T-cell (primary cell): ENCODE measurements at regions not wholly inside any gene's neighbourhood (a gene's known extent, or its start where the extent isn't known, plus 50 kb on each side); places are given as distances from the start of the nearest gene placed in this dataset.
"Not testable (repeated sequence)": the region's sequence is repeated elsewhere in the genome, so short reads cannot be mapped to it uniquely, and the experiment has no call there.

Source experiments
- ATAC-seq, 4 experiments: fragments of 200-7000 bp in 3 of 4; fragments of 150-1000 bp in 1 of 4; cut with Tn5 transposase; replicated peaks in 1 of 4; 1 replicate in 3 of 4; 2 replicates in 1 of 4; pipeline ENCODE4 v1.10.0; 2021; ENCODE audit warnings: moderate library complexity in 3 of 4, mild to moderate bottlenecking in 2 of 4, moderate number of reproducible peaks in 1 of 4
- CTCF ChIA-PET, 2 donors: fragments of 300-600 bp; sonication (Branson Sonifier 250); formaldehyde crosslinking; loops; one replicate each; lab custom pipeline; 2022; ENCODE audit warnings: antibody characterized with exemption in 2 of 2; lab: Charles Lee
- POLR2A ChIA-PET, 2 donors: fragments of 300-600 bp; sonication (Branson Sonifier 250); formaldehyde crosslinking; loops; one replicate each; lab custom pipeline; 2022; ENCODE audit warnings: antibody characterized with exemption in 2 of 2; lab: Charles Lee
- DNase-seq, 35 experiments: peaks; one replicate each; pipeline versions ENCODE4 v3.0.0 to v3.0.0-alpha.2; 2013 to 2023
- H3K27ac ChIP-seq: one replicate; pipeline ENCODE4 v1.5.1; 2013; ENCODE audit warnings: low read length
- H3K27me3 ChIP-seq, 2 experiments: replicated peaks in 1 of 2; 1 replicate in 1 of 2; 2 replicates in 1 of 2; pipeline versions ENCODE4 v1.6.1 to v1.7.0; 2013; ENCODE audit warnings: low read length in 1 of 2, mixed read lengths in 1 of 2; ENCODE audit not compliant: control insufficient read depth in 2 of 2, insufficient read depth in 2 of 2; ENCODE audit errors: extremely low read depth in 1 of 2
- H3K36me3 ChIP-seq, 2 donors: 1 replicate in 1 of 2; 2 replicates in 1 of 2; pipeline versions ENCODE4 v1.6.1 to v1.7.0; 2013; ENCODE audit warnings: low read length in 1 of 2; ENCODE audit not compliant: control insufficient read depth in 2 of 2, insufficient read depth in 1 of 2; ENCODE audit errors: extremely low read depth in 1 of 2
- H3K4me1 ChIP-seq, 2 experiments: 1 replicate in 1 of 2; 2 replicates in 1 of 2; pipeline versions ENCODE4 v1.6.1 to v1.7.0; 2013; ENCODE audit warnings: low read length in 2 of 2, mixed read lengths in 1 of 2; ENCODE audit not compliant: insufficient read depth in 2 of 2, control insufficient read depth in 1 of 2; ENCODE audit errors: extremely low read depth in 1 of 2
- H3K4me3 ChIP-seq, 2 donors: 1 replicate in 1 of 2; 2 replicates in 1 of 2; pipeline versions ENCODE4 v1.5.1 to v1.7.0; 2013; ENCODE audit warnings: mild to moderate bottlenecking in 2 of 2, low read length in 1 of 2, moderate library complexity in 1 of 2; ENCODE audit not compliant: control insufficient read depth in 1 of 2; ENCODE audit errors: extremely low read depth in 1 of 2
- H3K9me3 ChIP-seq: 2 replicates; pipeline ENCODE4 v1.7.0; 2013
- H3K27ac Mint-ChIP-seq, 2 donors: one replicate each; pipeline ENCODE4 v1.8.0; 2020 to 2021; ENCODE audit warnings: mild to moderate bottlenecking in 2 of 2, mixed read lengths in 2 of 2
- H3K27me3 Mint-ChIP-seq, 2 donors: one replicate each; pipeline ENCODE4 v1.8.0; 2021 to 2022; ENCODE audit warnings: mixed read lengths in 2 of 2
- H3K36me3 Mint-ChIP-seq: one replicate; pipeline ENCODE4 v1.8.0; 2021; ENCODE audit warnings: mixed read lengths
- H3K4me1 Mint-ChIP-seq, 3 donors: one replicate each; pipeline ENCODE4 v1.8.0; 2020 to 2022; ENCODE audit warnings: mixed read lengths in 3 of 3, mild to moderate bottlenecking in 1 of 3
- H3K4me3 Mint-ChIP-seq, 3 donors: one replicate each; pipeline ENCODE4 v1.8.0; 2020 to 2022; ENCODE audit warnings: mild to moderate bottlenecking in 3 of 3, mixed read lengths in 3 of 3, moderate library complexity in 3 of 3
- H3K9me3 Mint-ChIP-seq, 3 donors: one replicate each; pipeline ENCODE4 v1.8.0; 2020 to 2022; ENCODE audit warnings: mixed read lengths in 3 of 3
- WGBS: methylation state at CpG from one replicate; pipeline ENCODE4 v1.1.5; 2013; ENCODE audit warnings: missing lambda C conversion rate; ENCODE audit not compliant: insufficient coverage; 5-methylcytosine and 5-hydroxymethylcytosine counted together

DNA sequence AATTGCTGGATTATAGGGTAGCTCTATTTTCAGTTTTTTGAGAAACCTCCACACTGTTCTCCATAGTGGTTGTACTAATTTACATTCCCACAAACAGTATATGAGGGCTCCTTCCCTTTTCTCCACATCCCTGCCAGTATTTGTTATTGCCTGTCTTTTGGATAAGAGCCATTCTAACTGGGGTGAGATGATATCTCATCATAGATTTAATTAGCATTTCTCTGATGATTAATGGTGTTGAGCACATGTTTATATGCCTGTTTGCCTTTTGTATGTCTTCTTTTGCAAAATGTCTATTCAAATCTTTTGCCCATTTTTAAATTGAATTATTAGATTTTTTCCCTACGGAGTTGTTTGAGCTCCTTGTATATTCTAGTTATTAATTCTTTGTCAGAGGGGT, 385.3 kb downstream of the CCER1 start:
- Histone ChIP-seq H3K4me3 (no peak overlapping the region), H3K4me1 (no peaks in the 10 kb centered on the region), H3K36me3 (no peaks in the 10 kb centered on the region), H3K27me3 (no peaks in the 10 kb centered on the region), H3K9me3 (no peaks in the 10 kb centered on the region), H3K27ac (no peak overlapping the region)
- no peak for ATAC-seq
- CTCF ChIA-PET, result interaction anchor here in 1 of 2 donors (0.6 kb wide), 1 partner anchor 284 kb away, joined by 3 read pairs; no protein-coding TSS in a partner anchor
- POLR2A ChIA-PET, result no interaction called here
- Mint-ChIP-seq H3K27me3 (no peaks in the 10 kb centered on the region), H3K27ac (no peak overlapping the region), H3K4me1 (no peaks in the 10 kb centered on the region), H3K9me3 (peaks cover 7 to 24% (median 10%) of the 10 kb centered on the region in 3 donors), H3K4me3 (no peak overlapping the region), H3K36me3 (no peaks in the 10 kb centered on the region)
- no peak for DNase-seq
- WGBS, result no CpG with 5 or more reads among the region's 1 CpG

DNA sequence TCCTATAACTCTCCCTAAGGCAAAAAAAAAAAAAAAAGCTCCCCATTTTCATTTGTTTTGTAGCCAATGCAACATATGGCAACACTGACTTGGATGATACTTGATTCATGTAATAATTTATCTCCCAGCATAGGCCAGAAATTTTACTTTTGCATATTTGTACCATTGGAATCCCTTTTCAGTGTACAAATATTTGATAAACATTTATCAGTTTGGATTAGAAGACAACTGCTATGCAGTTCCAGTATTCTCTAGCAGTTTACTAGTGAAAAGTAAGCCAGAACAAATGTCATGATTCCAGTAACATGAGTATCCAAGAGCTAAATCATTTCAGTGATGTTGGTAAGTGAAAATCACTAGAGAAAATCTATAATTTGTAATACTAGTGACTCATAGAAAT, 392.3 kb downstream of the CCER1 start:
- no peaks in the 10 kb centered on the region for H3K27me3 Mint-ChIP-seq
- H3K9me3 Mint-ChIP-seq, result peaks cover 7 to 17% (median 10%) of the 10 kb centered on the region in 3 donors
- Histone ChIP-seq H3K9me3 (no peaks in the 10 kb centered on the region), H3K27ac (no peak overlapping the region), H3K27me3 (no peaks in the 10 kb centered on the region), H3K4me3 (no peak overlapping the region), H3K36me3 (no peaks in the 10 kb centered on the region), H3K4me1 (no peaks in the 10 kb centered on the region)
- ChIA-PET CTCF (no interaction called here), POLR2A (no interaction called here)
- no peak for ATAC-seq
- no peak overlapping the region for H3K27ac Mint-ChIP-seq
- no peaks in the 10 kb centered on the region for H3K36me3 Mint-ChIP-seq
- no peaks in the 10 kb centered on the region for H3K4me1 Mint-ChIP-seq
- no peak for DNase-seq
- no peak overlapping the region for H3K4me3 Mint-ChIP-seq

DNA sequence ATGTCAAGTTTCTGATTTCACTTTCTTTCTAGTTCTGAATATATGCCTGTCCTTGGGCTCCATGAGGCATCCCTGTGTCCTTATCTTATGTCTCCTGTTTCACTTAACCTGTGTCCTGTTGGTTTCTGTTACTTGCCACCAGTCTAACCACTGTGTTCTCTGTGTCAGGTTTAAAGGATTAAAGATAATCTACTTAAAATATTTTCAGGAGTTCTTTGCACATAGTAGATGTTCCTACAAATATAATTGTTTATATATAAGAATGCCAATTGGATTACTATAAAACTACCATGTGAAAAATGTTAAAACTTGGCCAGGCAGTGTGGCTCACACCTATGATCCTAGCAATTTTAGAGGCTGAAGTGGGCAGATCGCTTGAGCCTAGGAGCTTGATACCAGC, 406.4 kb downstream of the CCER1 start:
- Histone ChIP-seq H3K27me3 (no peaks in the 10 kb centered on the region), H3K9me3 (no peaks in the 10 kb centered on the region), H3K27ac (no peak overlapping the region), H3K4me3 (no peak overlapping the region), H3K36me3 (no peaks in the 10 kb centered on the region), H3K4me1 (no peaks in the 10 kb centered on the region)
- DNase-seq, result no peak
- WGBS, result 100% methylated on average over 1 of the region's 1 CpG
- no peaks in the 10 kb centered on the region for H3K27me3 Mint-ChIP-seq
- H3K9me3 Mint-ChIP-seq, result no peaks in the 10 kb centered on the region
- H3K27ac Mint-ChIP-seq, result no peak overlapping the region
- POLR2A ChIA-PET, result no interaction called here
- CTCF ChIA-PET, result no interaction called here
- H3K4me3 Mint-ChIP-seq, result no peak overlapping the region
- no peaks in the 10 kb centered on the region for H3K4me1 Mint-ChIP-seq
- no peak for ATAC-seq
- H3K36me3 Mint-ChIP-seq, result no peaks in the 10 kb centered on the region

DNA sequence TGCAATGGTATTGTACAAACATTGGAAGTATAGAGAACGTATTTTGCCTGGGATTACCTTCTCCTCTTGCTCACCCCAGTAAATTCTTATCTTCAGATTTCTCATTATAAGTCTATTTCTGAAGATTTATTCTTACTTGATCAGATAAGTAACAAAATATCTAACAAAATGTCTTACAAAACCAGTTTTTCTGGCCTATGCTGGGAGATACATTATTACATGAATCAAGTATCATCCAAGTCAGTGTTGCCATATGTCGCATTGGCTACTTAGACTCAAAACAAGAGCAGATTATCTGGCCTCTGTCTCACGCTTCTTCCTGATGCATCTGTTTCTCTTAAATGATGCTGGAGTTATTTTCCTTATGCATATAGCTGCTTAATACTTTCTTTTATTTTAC, 408.5 kb downstream of the CCER1 start:
- Histone ChIP-seq H3K36me3 (no peaks in the 10 kb centered on the region), H3K9me3 (no peaks in the 10 kb centered on the region), H3K27ac (no peak overlapping the region), H3K4me3 (no peak overlapping the region), H3K4me1 (no peaks in the 10 kb centered on the region), H3K27me3 (no peaks in the 10 kb centered on the region)
- Mint-ChIP-seq H3K36me3 (no peaks in the 10 kb centered on the region), H3K4me3 (no peak overlapping the region), H3K27ac (no peak overlapping the region), H3K27me3 (no peaks in the 10 kb centered on the region), H3K9me3 (no peaks in the 10 kb centered on the region), H3K4me1 (no peaks in the 10 kb centered on the region)
- no peak for DNase-seq
- WGBS, result no CpG with 5 or more reads among the region's 3 CpGs
- POLR2A ChIA-PET, result interaction anchor here in 1 of 2 donors (0.7 kb wide), 1 partner anchor 1431 kb away, joined by 7 read pairs; no protein-coding TSS in a partner anchor
- CTCF ChIA-PET, result interaction anchor here in 1 of 2 donors (0.6 kb wide), 1 partner anchor 1085 kb away, joined by 3 read pairs; no protein-coding TSS in a partner anchor
- ATAC-seq, result no peak

DNA sequence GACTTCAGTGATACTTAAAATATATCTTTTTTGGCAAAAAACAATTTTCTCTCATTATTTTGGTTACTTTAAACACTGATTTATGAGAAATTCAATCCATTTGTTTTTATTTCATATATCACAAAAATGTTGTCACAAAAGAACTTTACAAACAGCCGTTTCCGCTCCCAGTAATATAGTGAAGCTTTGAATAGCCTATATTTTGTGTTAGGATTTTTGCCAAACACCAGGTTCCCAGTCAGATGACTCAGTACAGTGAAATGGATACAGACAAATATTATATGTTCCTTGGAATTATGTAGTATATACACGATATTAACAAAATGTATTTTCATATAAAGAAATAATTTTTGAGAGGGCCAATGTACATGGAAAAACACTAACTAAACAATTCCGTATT, 411.1 kb downstream of the CCER1 start:
- no peak for DNase-seq
- POLR2A ChIA-PET, result no interaction called here
- no peaks in the 10 kb centered on the region for H3K36me3 Mint-ChIP-seq

DNA sequence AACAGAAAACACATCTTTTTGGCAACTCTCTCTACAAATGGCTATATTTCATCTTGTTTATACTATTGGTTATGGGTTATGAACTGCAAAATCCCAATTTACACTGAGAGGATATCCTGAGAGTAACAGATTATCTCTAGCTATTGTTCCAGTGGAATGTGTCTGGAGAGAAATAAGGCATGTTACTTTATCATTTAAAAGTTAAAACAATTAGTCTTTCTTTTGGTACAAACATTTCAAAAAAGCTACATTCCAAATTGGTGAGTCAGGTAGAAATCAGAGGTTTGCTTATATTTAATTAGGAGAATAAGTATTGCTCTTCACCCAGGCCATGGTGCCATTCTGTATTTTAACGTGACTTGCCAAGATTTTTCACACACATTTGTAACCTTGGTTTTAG, 411.6 kb downstream of the CCER1 start:
- Histone ChIP-seq H3K4me3 (no peak overlapping the region), H3K9me3 (no peaks in the 10 kb centered on the region), H3K27me3 (no peaks in the 10 kb centered on the region), H3K36me3 (no peaks in the 10 kb centered on the region), H3K27ac (no peak overlapping the region), H3K4me1 (no peaks in the 10 kb centered on the region)
- Mint-ChIP-seq H3K9me3 (no peaks in the 10 kb centered on the region), H3K27me3 (no peaks in the 10 kb centered on the region), H3K4me1 (no peaks in the 10 kb centered on the region), H3K27ac (no peak overlapping the region), H3K36me3 (no peaks in the 10 kb centered on the region), H3K4me3 (no peak overlapping the region)
- ATAC-seq (no peak), DNase-seq (no peak)
- ChIA-PET CTCF (no interaction called here), POLR2A (no interaction called here)
- no CpG with 5 or more reads among the region's 1 CpG for WGBS

More for the DNA sequence above, 411.1 kb downstream of the CCER1 start:
- ATAC-seq, result no peak
- CTCF ChIA-PET, result no interaction called here
- no peaks in the 10 kb centered on the region for H3K36me3 ChIP-seq
- H3K27ac Mint-ChIP-seq, result no peak overlapping the region
- no peaks in the 10 kb centered on the region for H3K27me3 ChIP-seq
- WGBS, result no CpG with 5 or more reads among the region's 4 CpGs
- H3K4me3 ChIP-seq, result no peak overlapping the region
- H3K27ac ChIP-seq, result no peak overlapping the region
- no peak overlapping the region for H3K4me3 Mint-ChIP-seq
- H3K9me3 ChIP-seq, result no peaks in the 10 kb centered on the region
- no peaks in the 10 kb centered on the region for H3K27me3 Mint-ChIP-seq
- H3K4me1 ChIP-seq, result no peaks in the 10 kb centered on the region
- H3K9me3 Mint-ChIP-seq, result no peaks in the 10 kb centered on the region
- H3K4me1 Mint-ChIP-seq, result no peaks in the 10 kb centered on the region

DNA sequence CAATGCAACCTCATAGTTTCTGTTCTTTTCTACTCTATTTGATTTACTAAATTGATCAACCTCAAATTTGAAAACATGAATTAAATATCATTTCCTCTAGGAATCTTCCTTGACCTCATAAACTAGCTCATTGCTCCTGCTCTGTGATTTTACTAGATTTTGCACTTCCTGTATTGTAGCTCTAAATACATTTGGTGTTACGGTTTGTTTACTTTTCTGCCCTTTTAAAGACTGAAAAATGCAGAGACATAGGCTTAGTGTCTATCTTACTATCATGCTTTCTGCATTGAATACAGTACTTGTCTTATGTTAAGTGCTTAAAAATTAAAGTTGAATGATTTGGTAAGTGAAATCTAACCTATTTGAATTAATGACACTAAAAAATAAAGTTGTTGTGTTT, 412.1 kb downstream of the CCER1 start:
- H3K4me3 ChIP-seq, H3K9me3 ChIP-seq, H3K4me1 Mint-ChIP-seq, H3K27ac ChIP-seq, DNase-seq, H3K27ac Mint-ChIP-seq, H3K36me3 ChIP-seq, H3K27me3 Mint-ChIP-seq, POLR2A ChIA-PET, H3K36me3 Mint-ChIP-seq, H3K4me1 ChIP-seq, ATAC-seq, CTCF ChIA-PET, H3K9me3 Mint-ChIP-seq, H3K4me3 Mint-ChIP-seq, H3K27me3 ChIP-seq: not testable (repeated sequence)
- no CpG with 5 or more reads among the region's 1 CpG for WGBS
